ENCODE measurements at regions not wholly inside any gene's neighbourhood (a gene's known extent, or its start where the extent isn't known, plus 50 kb on each side); places are given as distances from the start of the nearest gene placed in this dataset.

- Histone ChIP-seq H3K4me3 (no peak overlapping the region), H3K27ac (no peak overlapping the region)
- DNase-seq (ENCODE audit: low spot score), result no peak
- no peak for TF ChIP-seq CTCF (IDR thresholded peaks at IDR 0.05)
Observed at GRCh38 chr6:41404182-41404845, 68.9 kb downstream of the NCR2 start.

- Histone ChIP-seq H3K27ac (no peak overlapping the region), H3K4me3 (no peak overlapping the region)
- no peak for TF ChIP-seq CTCF (IDR thresholded peaks at IDR 0.05)
- DNase-seq (ENCODE audit: low spot score), result no peak
Observed at GRCh38 chr6:41405941-41406727, 70.7 kb downstream of the NCR2 start.

- DNase-seq (ENCODE audit: low spot score), result no peak
- no peak for TF ChIP-seq CTCF (IDR thresholded peaks at IDR 0.05)
Observed at GRCh38 chr6:41406728-41407489, 71.5 kb downstream of the NCR2 start.

GRCh38 chr6:41408576-41408975, 73.2 kb downstream of the NCR2 start:
- no peak overlapping the region for H3K4me3 ChIP-seq
- TF ChIP-seq CTCF (IDR thresholded peaks at IDR 0.05), result no peak
- H3K27ac ChIP-seq, result no peak overlapping the region
- DNase-seq (ENCODE audit: low spot score), result no peak

More at GRCh38 chr6:41406728-41407489, 71.5 kb downstream of the NCR2 start:
- Histone ChIP-seq H3K4me3 (no peak overlapping the region), H3K27ac (no peak overlapping the region)

GRCh38 chr6:41408982-41409381, 73.6 kb downstream of the NCR2 start:
- no peak for TF ChIP-seq CTCF (IDR thresholded peaks at IDR 0.05)
- no peak overlapping the region for H3K27ac ChIP-seq
- H3K4me3 ChIP-seq, result no peak overlapping the region
- no peak for DNase-seq (ENCODE audit: low spot score)

- no peak for TF ChIP-seq CTCF (IDR thresholded peaks at IDR 0.05)
- Histone ChIP-seq H3K27ac (no peak overlapping the region), H3K4me3 (no peak overlapping the region)
- DNase-seq (ENCODE audit: low spot score), result no peak
Observed at GRCh38 chr6:41409489-41409888, 74.1 kb downstream of the NCR2 start.

All from coronary artery (tissue), 2 donors.